ENCODE measurements at regions not wholly inside any gene's neighbourhood (a gene's known extent, or its start where the extent isn't known, plus 50 kb on each side); places are given as distances from the start of the nearest gene placed in this dataset.

DNA sequence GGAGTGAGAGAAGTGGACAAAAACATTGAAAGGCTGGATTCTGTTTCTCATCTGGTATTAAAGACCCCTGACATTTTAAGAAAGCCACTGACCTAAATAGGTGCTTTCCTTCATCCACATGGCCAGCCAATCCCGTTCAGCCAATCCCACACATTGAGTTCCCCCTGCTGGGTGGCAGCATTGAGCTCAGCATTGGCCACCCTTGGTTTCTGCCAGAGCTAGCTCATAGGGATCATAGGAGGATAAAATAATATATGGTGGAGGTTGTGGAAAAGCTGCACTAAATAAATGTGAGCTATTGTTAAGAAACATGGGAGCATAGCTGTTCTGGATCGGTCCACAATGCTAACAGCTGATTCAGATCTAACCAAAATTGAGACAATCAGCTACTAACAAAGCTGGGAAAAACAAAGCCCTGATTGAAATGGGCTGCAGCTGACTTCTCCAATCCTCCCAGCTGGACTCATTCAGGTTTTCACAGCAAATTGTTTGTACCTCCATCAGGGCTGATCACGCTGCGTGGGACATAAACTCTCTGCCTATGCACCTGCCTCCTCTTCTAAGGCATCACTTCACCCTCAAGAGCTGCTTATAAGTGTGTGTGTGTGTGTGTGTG lies 256.5 kb downstream of the EMP1 start:
- TF ChIP-seq, protein P1, sequence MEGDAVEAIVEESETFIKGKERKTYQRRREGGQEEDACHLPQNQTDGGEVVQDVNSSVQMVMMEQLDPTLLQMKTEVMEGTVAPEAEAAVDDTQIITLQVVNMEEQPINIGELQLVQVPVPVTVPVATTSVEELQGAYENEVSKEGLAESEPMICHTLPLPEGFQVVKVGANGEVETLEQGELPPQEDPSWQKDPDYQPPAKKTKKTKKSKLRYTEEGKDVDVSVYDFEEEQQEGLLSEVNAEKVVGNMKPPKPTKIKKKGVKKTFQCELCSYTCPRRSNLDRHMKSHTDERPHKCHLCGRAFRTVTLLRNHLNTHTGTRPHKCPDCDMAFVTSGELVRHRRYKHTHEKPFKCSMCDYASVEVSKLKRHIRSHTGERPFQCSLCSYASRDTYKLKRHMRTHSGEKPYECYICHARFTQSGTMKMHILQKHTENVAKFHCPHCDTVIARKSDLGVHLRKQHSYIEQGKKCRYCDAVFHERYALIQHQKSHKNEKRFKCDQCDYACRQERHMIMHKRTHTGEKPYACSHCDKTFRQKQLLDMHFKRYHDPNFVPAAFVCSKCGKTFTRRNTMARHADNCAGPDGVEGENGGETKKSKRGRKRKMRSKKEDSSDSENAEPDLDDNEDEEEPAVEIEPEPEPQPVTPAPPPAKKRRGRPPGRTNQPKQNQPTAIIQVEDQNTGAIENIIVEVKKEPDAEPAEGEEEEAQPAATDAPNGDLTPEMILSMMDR (IDR thresholded peaks at IDR 0.05) = no peak
- TF ChIP-seq POLR2AphosphoS5 (IDR thresholded peaks at IDR 0.05) = no peak

All from breast epithelium (tissue), 3 donors.